H9 (cell line): ENCODE measurements at regions not wholly inside any gene's neighbourhood (a gene's known extent, or its start where the extent isn't known, plus 50 kb on each side); places are given as distances from the start of the nearest gene placed in this dataset.

Experiments used
- DNase-seq: peaks from one replicate; pipeline ENCODE4 v3.0.0-alpha.2; 2017
- H2AFZ ChIP-seq: one replicate; pipeline ENCODE4 v1.6.1; 2013; ENCODE audit warnings: mild to moderate bottlenecking, low read length, control low read depth, moderate library complexity
- H2AK5ac ChIP-seq: 2 replicates; pipeline ENCODE4 v1.6.1; 2013; ENCODE audit warnings: low read length, control low read depth, mixed read lengths; ENCODE audit not compliant: insufficient read length
- H2BK120ac ChIP-seq: one replicate; pipeline ENCODE4 v1.6.1; 2013; ENCODE audit warnings: low read depth, mild to moderate bottlenecking, low read length, control low read depth, inconsistent platforms; ENCODE audit not compliant: poor library complexity, severe bottlenecking
- H2BK12ac ChIP-seq: 2 replicates; pipeline ENCODE4 v1.6.1; 2013; ENCODE audit warnings: low read length, control low read depth, mixed read lengths, low read depth; ENCODE audit not compliant: insufficient read length
- H2BK15ac ChIP-seq: 2 replicates; pipeline ENCODE4 v1.6.1; 2013; ENCODE audit warnings: low read depth, low read length, control low read depth
- H2BK20ac ChIP-seq: one replicate; pipeline ENCODE4 v1.6.1; 2013; ENCODE audit warnings: low read depth, mild to moderate bottlenecking, low read length, control low read depth, inconsistent platforms; ENCODE audit not compliant: poor library complexity, severe bottlenecking
- H2BK5ac ChIP-seq: 2 replicates; pipeline ENCODE4 v1.6.1; 2013; ENCODE audit warnings: low read length, control low read depth, mixed read lengths; ENCODE audit not compliant: insufficient read length
- H3K14ac ChIP-seq: 2 replicates; pipeline ENCODE4 v1.6.1; 2013; ENCODE audit warnings: low read length, control low read depth; ENCODE audit not compliant: insufficient read depth
- H3K18ac ChIP-seq: 2 replicates; pipeline ENCODE4 v1.6.1; 2013; ENCODE audit warnings: low read depth, mild to moderate bottlenecking, mixed read lengths, low read length, control low read depth; ENCODE audit not compliant: insufficient read length
- H3K23ac ChIP-seq: 2 replicates; pipeline ENCODE4 v1.6.1; 2013; ENCODE audit warnings: low read length, control low read depth, mixed read lengths, low read depth; ENCODE audit not compliant: insufficient read length
- H3K23me2 ChIP-seq: 2 replicates; pipeline ENCODE4 v1.6.1; 2013; ENCODE audit warnings: low read depth, mild to moderate bottlenecking, mixed read lengths, low read length, control low read depth; ENCODE audit not compliant: insufficient read length, poor library complexity, severe bottlenecking
- H3K27ac ChIP-seq: 2 replicates; pipeline ENCODE4 v1.5.1; 2013; ENCODE audit warnings: low read length, control low read depth, mixed read lengths, low read depth; ENCODE audit not compliant: insufficient read length
- H3K27me3 ChIP-seq: 2 replicates; pipeline ENCODE4 v1.6.1; 2013; ENCODE audit warnings: low read length, control low read depth, inconsistent platforms; ENCODE audit not compliant: insufficient read depth
- H3K4ac ChIP-seq: 2 replicates; pipeline ENCODE4 v1.6.1; 2013; ENCODE audit warnings: low read depth, mild to moderate bottlenecking, control low read depth, inconsistent platforms, low read length, moderate library complexity
- H3K4me1 ChIP-seq: 2 replicates; pipeline ENCODE4 v1.6.1; 2013; ENCODE audit warnings: low read length, control low read depth, inconsistent platforms; ENCODE audit not compliant: insufficient read depth
- H3K4me2 ChIP-seq: 2 replicates; pipeline ENCODE4 v1.6.1; 2013; ENCODE audit warnings: low read length, control low read depth, mixed read lengths; ENCODE audit not compliant: insufficient read length, insufficient read depth
- H3K56ac ChIP-seq: 2 replicates; pipeline ENCODE4 v1.6.1; 2013; ENCODE audit warnings: low read depth, mild to moderate bottlenecking, mixed read lengths, low read length, control low read depth; ENCODE audit not compliant: insufficient read length
- H3K79me1 ChIP-seq: 2 replicates; pipeline ENCODE4 v1.6.1; 2013; ENCODE audit warnings: low read depth, mild to moderate bottlenecking, moderate library complexity, low read length, control low read depth, inconsistent platforms; ENCODE audit not compliant: insufficient read depth, poor library complexity, severe bottlenecking
- H3K79me2 ChIP-seq: 2 replicates; pipeline ENCODE4 v1.6.1; 2013; ENCODE audit warnings: low read length, control low read depth, inconsistent platforms; ENCODE audit not compliant: insufficient read depth
- H3K9ac ChIP-seq: 2 replicates; pipeline ENCODE4 v1.6.1; 2013; ENCODE audit warnings: low read length, control low read depth, mixed read lengths; ENCODE audit not compliant: insufficient read length; ENCODE audit errors: extremely low read depth
- H3K9me3 ChIP-seq: one replicate; pipeline ENCODE4 v1.6.1; 2013; ENCODE audit warnings: low read depth, low read length, inconsistent platforms; ENCODE audit not compliant: control insufficient read depth
- H3T11ph ChIP-seq: one replicate; pipeline ENCODE4 v1.6.1; 2013; ENCODE audit warnings: mild to moderate bottlenecking, low read length, control low read depth, inconsistent platforms
- H4K20me1 ChIP-seq: one replicate; pipeline ENCODE4 v1.6.1; 2013; ENCODE audit not compliant: control insufficient read depth, insufficient read length, insufficient read depth
- H4K5ac ChIP-seq: 2 replicates; pipeline ENCODE4 v1.6.1; 2013; ENCODE audit warnings: low read depth, mild to moderate bottlenecking, mixed read lengths, low read length, control low read depth; ENCODE audit not compliant: insufficient read length
- H4K8ac ChIP-seq: replicated peaks from 2 replicates; pipeline ENCODE4 v1.6.1; 2013; ENCODE audit warnings: low read length, control low read depth, mixed read lengths, low read depth; ENCODE audit not compliant: insufficient read length
- H4K91ac ChIP-seq: 2 replicates; pipeline ENCODE4 v1.6.1; 2013; ENCODE audit warnings: low read depth, mild to moderate bottlenecking, moderate library complexity, mixed read lengths, low read length, control low read depth; ENCODE audit not compliant: insufficient read length
- H3K27ac Mint-ChIP-seq, 3 experiments: 2 replicates in 2 of 3; 3 replicates in 1 of 3; pipeline ENCODE4 v1.8.0; 2020 to 2021; ENCODE audit warnings: mixed read lengths in 3 of 3, mild to moderate bottlenecking in 1 of 3, moderate library complexity in 1 of 3
- H3K27me3 Mint-ChIP-seq: 2 replicates; pipeline ENCODE4 v1.8.0; 2021; ENCODE audit warnings: low read depth, mild to moderate bottlenecking, moderate library complexity, mixed read lengths
- H3K36me3 Mint-ChIP-seq, 3 experiments: 2 replicates in 2 of 3; 3 replicates in 1 of 3; pipeline ENCODE4 v1.8.0; 2020 to 2021; ENCODE audit warnings: low read depth in 3 of 3, mixed read lengths in 3 of 3; ENCODE audit not compliant: insufficient read depth in 1 of 3
- H3K4me1 Mint-ChIP-seq, 2 experiments: 2 replicates each; pipeline ENCODE4 v1.8.0; 2020; ENCODE audit warnings: mixed read lengths in 2 of 2
- H3K4me3 Mint-ChIP-seq, 2 experiments: 2 replicates in 1 of 2; 3 replicates in 1 of 2; pipeline ENCODE4 v1.8.0; 2020 to 2021; ENCODE audit warnings: mild to moderate bottlenecking in 2 of 2, mixed read lengths in 2 of 2, moderate library complexity in 1 of 2
- H3K9me3 Mint-ChIP-seq, 2 experiments: 2 replicates in 1 of 2; 3 replicates in 1 of 2; pipeline ENCODE4 v1.8.0; 2020; ENCODE audit warnings: mild to moderate bottlenecking in 2 of 2, mixed read lengths in 2 of 2, moderate library complexity in 1 of 2
- CTCF ChIP-seq: fragments of 200-600 bp; sonication (generic); conservative IDR thresholded peaks from 3 replicates; pipeline ENCODE4 v1.8.0; 2021; ENCODE audit warnings: antibody characterized with exemption, mild to moderate bottlenecking
- WGBS: extraction: QIAGEN DNeasy Blood & Tissue Kit; methylation state at CpG from one replicate; pipeline ENCODE4 v1.1.7; 2013; ENCODE audit warnings: missing lambda C conversion rate, low lambda C conversion rate, mixed read lengths; ENCODE audit not compliant: insufficient read length; ENCODE audit errors: extremely low coverage; 5-methylcytosine and 5-hydroxymethylcytosine counted together

- H2AFZ ChIP-seq = no peak overlapping the region
- H3K4me1 Mint-ChIP-seq = no peaks in the 10 kb centered on the region
- H3K18ac ChIP-seq = no peak overlapping the region
- H2BK12ac ChIP-seq = no peak overlapping the region
- no peak for DNase-seq
- no peak overlapping the region for H3K27ac ChIP-seq
- no peaks in the 10 kb centered on the region for H3K27me3 ChIP-seq
- H4K20me1 ChIP-seq = no peaks in the 10 kb centered on the region
- H3K36me3 Mint-ChIP-seq = no peaks in the 10 kb centered on the region
- H4K8ac ChIP-seq = no peak overlapping the region
- peaks cover 0 to 3% of the 10 kb centered on the region in 2 experiments; a peak in 1 of 5 replicates for H3K9me3 Mint-ChIP-seq
- H3K56ac ChIP-seq = no peak overlapping the region
- H3K9ac ChIP-seq = no peak overlapping the region
- WGBS = no CpG with 5 or more reads among the region's 3 CpGs
- no peak overlapping the region for H4K5ac ChIP-seq
- no peak overlapping the region for H3K4me3 Mint-ChIP-seq
- H3T11ph ChIP-seq = no peak overlapping the region
- TF ChIP-seq CTCF = no peak
- H3K4me1 ChIP-seq = no peaks in the 10 kb centered on the region
- H4K91ac ChIP-seq = no peak overlapping the region
- H3K23me2 ChIP-seq = no peaks in the 10 kb centered on the region
- H2BK120ac ChIP-seq = no peak overlapping the region
- no peak overlapping the region for H2BK20ac ChIP-seq
- no peak overlapping the region for H3K27ac Mint-ChIP-seq
- no peak overlapping the region for H2BK5ac ChIP-seq
- H2AK5ac ChIP-seq = no peak overlapping the region
- H3K4ac ChIP-seq = no peak overlapping the region
- no peaks in the 10 kb centered on the region for H3K27me3 Mint-ChIP-seq
- no peak overlapping the region for H3K14ac ChIP-seq
- no peaks in the 10 kb centered on the region for H3K9me3 ChIP-seq
- H2BK15ac ChIP-seq = no peak overlapping the region
- H3K23ac ChIP-seq = no peak overlapping the region
- no peak overlapping the region for H3K4me2 ChIP-seq
- no peaks in the 10 kb centered on the region for H3K79me2 ChIP-seq
- H3K79me1 ChIP-seq = no peaks in the 10 kb centered on the region
These were observed 73.8 kb downstream of the SLC25A46 start for GRCh38 chr5:110812639-110813038.
